ENCODE measurements at regions not wholly inside any gene's neighbourhood (a gene's known extent, or its start where the extent isn't known, plus 50 kb on each side); places are given as distances from the start of the nearest gene placed in this dataset.

DNA sequence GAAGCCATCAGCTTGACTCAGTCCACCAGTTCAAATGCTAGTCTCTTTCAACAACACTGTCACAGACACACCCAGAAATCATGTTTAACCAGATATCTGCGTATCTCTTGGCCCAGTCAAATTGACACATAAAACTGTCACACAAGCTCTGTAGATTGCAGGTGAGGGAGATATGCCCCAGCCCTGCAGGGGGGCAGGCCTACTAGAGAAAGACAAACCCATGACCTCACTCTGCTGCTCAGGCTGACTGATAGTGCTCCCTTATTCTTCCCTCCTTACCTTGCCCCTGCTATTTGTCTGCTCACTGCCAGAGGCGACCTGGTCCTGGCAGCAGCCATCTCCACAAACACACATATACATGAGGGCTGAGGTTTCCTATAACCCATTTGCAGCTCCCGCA lies 351.3 kb downstream of the DRD1 start:
- Histone ChIP-seq H3K4me1 (no peaks in the 10 kb centered on the region), H3K9me3 (0 out of 3 replicates have a peak, but pooled peaks cover 3% of the 10 kb centered on the region), H3K4me3 (no peak overlapping the region), H3K4me2 (no peak overlapping the region), H3K27ac (no peak overlapping the region)
- no peak for TF ChIP-seq RARB (CRISPR knock-in tag; IDR thresholded peaks at IDR 0.05)
- TF ChIP-seq RFX5 (IDR thresholded peaks at IDR 0.05): no peak
- TF ChIP-seq ZFP36 (IDR thresholded peaks at IDR 0.05; ENCODE audit: borderline replicate concordance, partially characterized antibody): no peak
- TF ChIP-seq NPAS2 (CRISPR knock-in tag; IDR thresholded peaks at IDR 0.05; ENCODE audit: borderline replicate concordance): no peak
- TF ChIP-seq GATA3 (IDR thresholded peaks at IDR 0.05; ENCODE audit: borderline replicate concordance): no peak
- TF ChIP-seq TP53 (CRISPR knock-in tag; IDR thresholded peaks at IDR 0.05): no peak
- no peak for TF ChIP-seq SREBF2 (IDR thresholded peaks at IDR 0.05)
- no peak for TF ChIP-seq HOXA7 (CRISPR knock-in tag; IDR thresholded peaks at IDR 0.05)
- TF ChIP-seq ZNF302 (CRISPR knock-in tag; IDR thresholded peaks at IDR 0.05): no peak
- no peak for TF ChIP-seq EP300 (IDR thresholded peaks at IDR 0.05)
- TF ChIP-seq JUNB (IDR thresholded peaks at IDR 0.05): no peak
- no peak for TF ChIP-seq CBX8 (IDR thresholded peaks at IDR 0.05)
- TF ChIP-seq, protein P1, sequence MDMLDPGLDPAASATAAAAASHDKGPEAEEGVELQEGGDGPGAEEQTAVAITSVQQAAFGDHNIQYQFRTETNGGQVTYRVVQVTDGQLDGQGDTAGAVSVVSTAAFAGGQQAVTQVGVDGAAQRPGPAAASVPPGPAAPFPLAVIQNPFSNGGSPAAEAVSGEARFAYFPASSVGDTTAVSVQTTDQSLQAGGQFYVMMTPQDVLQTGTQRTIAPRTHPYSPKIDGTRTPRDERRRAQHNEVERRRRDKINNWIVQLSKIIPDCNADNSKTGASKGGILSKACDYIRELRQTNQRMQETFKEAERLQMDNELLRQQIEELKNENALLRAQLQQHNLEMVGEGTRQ (IDR thresholded peaks at IDR 0.05): no peak
- TF ChIP-seq HOXB5 (CRISPR knock-in tag; IDR thresholded peaks at IDR 0.05): no peak
- ChIA-PET CTCF (no interaction called here), POLR2A (no interaction called here)
- no peak for ATAC-seq
- no peak for DNase-seq (ENCODE audit: low read depth in 1 of 2, low spot score in 1 of 2)
- WGBS (ENCODE audit: missing lambda C conversion rate): 34% methylated on average over 3 of the region's 3 CpGs
- no peak for FAIRE-seq

GRCh38 chr5:175088963-175089362 lies 355.0 kb downstream of the DRD1 start:
- TF ChIP-seq HDAC2 (IDR thresholded peaks at IDR 0.05): no peak
- TF ChIP-seq, protein P2, sequence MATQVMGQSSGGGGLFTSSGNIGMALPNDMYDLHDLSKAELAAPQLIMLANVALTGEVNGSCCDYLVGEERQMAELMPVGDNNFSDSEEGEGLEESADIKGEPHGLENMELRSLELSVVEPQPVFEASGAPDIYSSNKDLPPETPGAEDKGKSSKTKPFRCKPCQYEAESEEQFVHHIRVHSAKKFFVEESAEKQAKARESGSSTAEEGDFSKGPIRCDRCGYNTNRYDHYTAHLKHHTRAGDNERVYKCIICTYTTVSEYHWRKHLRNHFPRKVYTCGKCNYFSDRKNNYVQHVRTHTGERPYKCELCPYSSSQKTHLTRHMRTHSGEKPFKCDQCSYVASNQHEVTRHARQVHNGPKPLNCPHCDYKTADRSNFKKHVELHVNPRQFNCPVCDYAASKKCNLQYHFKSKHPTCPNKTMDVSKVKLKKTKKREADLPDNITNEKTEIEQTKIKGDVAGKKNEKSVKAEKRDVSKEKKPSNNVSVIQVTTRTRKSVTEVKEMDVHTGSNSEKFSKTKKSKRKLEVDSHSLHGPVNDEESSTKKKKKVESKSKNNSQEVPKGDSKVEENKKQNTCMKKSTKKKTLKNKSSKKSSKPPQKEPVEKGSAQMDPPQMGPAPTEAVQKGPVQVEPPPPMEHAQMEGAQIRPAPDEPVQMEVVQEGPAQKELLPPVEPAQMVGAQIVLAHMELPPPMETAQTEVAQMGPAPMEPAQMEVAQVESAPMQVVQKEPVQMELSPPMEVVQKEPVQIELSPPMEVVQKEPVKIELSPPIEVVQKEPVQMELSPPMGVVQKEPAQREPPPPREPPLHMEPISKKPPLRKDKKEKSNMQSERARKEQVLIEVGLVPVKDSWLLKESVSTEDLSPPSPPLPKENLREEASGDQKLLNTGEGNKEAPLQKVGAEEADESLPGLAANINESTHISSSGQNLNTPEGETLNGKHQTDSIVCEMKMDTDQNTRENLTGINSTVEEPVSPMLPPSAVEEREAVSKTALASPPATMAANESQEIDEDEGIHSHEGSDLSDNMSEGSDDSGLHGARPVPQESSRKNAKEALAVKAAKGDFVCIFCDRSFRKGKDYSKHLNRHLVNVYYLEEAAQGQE (IDR thresholded peaks at IDR 0.05): no peak
- TF ChIP-seq MAX (IDR thresholded peaks at IDR 0.05): no peak
- no peak for TF ChIP-seq HOXA7 (CRISPR knock-in tag; IDR thresholded peaks at IDR 0.05)
- no peak for TF ChIP-seq NFE2L2 (conservative IDR thresholded peaks at IDR 0.05; ENCODE audit: low read length)
- TF ChIP-seq CBX8 (IDR thresholded peaks at IDR 0.05): no peak
- no peak for TF ChIP-seq HEYL (CRISPR knock-in tag; IDR thresholded peaks at IDR 0.05)
- TF ChIP-seq HOXB5 (CRISPR knock-in tag; IDR thresholded peaks at IDR 0.05): no peak
- no peak for TF ChIP-seq FOSL2 (IDR thresholded peaks at IDR 0.05)
- TF ChIP-seq FOSL2 (CRISPR knock-in tag; IDR thresholded peaks at IDR 0.05): no peak
- no peak for TF ChIP-seq CHD4 (IDR thresholded peaks at IDR 0.05; ENCODE audit: borderline replicate concordance)
- TF ChIP-seq, protein P3, sequence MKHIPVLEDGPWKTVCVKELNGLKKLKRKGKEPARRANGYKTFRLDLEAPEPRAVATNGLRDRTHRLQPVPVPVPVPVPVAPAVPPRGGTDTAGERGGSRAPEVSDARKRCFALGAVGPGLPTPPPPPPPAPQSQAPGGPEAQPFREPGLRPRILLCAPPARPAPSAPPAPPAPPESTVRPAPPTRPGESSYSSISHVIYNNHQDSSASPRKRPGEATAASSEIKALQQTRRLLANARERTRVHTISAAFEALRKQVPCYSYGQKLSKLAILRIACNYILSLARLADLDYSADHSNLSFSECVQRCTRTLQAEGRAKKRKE (CRISPR knock-in tag; IDR thresholded peaks at IDR 0.05; ENCODE audit: low read depth): no peak
- no peak for TF ChIP-seq GATA3 (IDR thresholded peaks at IDR 0.05; ENCODE audit: borderline replicate concordance)
- TF ChIP-seq EHMT2 (IDR thresholded peaks at IDR 0.05; ENCODE audit: low read depth): no peak
- no peak for TF ChIP-seq TFCP2L1 (CRISPR knock-in tag; IDR thresholded peaks at IDR 0.05)
- no peak for TF ChIP-seq ZNF302 (CRISPR knock-in tag; IDR thresholded peaks at IDR 0.05)
- no peak for TF ChIP-seq CBX2 (IDR thresholded peaks at IDR 0.05; ENCODE audit: borderline replicate concordance, low read depth)
- TF ChIP-seq JUNB (IDR thresholded peaks at IDR 0.05): no peak
- Histone ChIP-seq H3K4me1 (no peaks in the 10 kb centered on the region), H3K27ac (no peak overlapping the region), H3K4me2 (no peak overlapping the region), H3K4me3 (no peak overlapping the region), H3K9me3 (no peaks in the 10 kb centered on the region)
- ChIA-PET CTCF (interaction anchor here (0.5 to 1.1 kb wide), 2 partner anchors 30 to 259 kb away, joined by 3 read pairs; no protein-coding TSS in a partner anchor), POLR2A (no interaction called here)
- 25% methylated on average over 6 of the region's 6 CpGs for WGBS (ENCODE audit: missing lambda C conversion rate)
- no peak for FAIRE-seq
- no peak for ATAC-seq
- DNase-seq (ENCODE audit: low read depth in 1 of 2, low spot score in 1 of 2): no peak

All from A549 (cell line).